Smooth muscle cell (in vitro differentiated cells): ENCODE measurements at regions not wholly inside any gene's neighbourhood (a gene's known extent, or its start where the extent isn't known, plus 50 kb on each side); places are given as distances from the start of the nearest gene placed in this dataset.
"Not testable (repeated sequence)": the region's sequence is repeated elsewhere in the genome, so short reads cannot be mapped to it uniquely, and the experiment has no call there.

Source experiments
- DNase-seq: peaks from one replicate; lab custom pipeline; 2025; ENCODE audit not compliant: unreplicated experiment; lab: John Stamatoyannopoulos, UW
- H2AFZ ChIP-seq: fragments of 200-600 bp; sonication (generic); 2 replicates; pipeline ENCODE4 v1.6.0; 2016; ENCODE audit warnings: antibody characterized with exemption, low read depth, mild to moderate bottlenecking
- H3F3A ChIP-seq: fragments of 200-600 bp; sonication (generic); 2 replicates; pipeline ENCODE4 v1.6.0; 2017; ENCODE audit warnings: antibody characterized with exemption, low read depth
- H3K27ac ChIP-seq: fragments of 200-600 bp; sonication (generic); 2 replicates; pipeline ENCODE4 v1.5.1; 2016; ENCODE audit warnings: low read depth, mild to moderate bottlenecking
- H3K27me3 ChIP-seq: fragments of 200-600 bp; sonication (generic); 2 replicates; pipeline ENCODE4 v1.6.1; 2016; ENCODE audit warnings: low read depth, mild to moderate bottlenecking
- H3K36me3 ChIP-seq: fragments of 200-600 bp; sonication (generic); 2 replicates; pipeline ENCODE4 v1.5.1; 2016; ENCODE audit warnings: low read depth
- H3K4me1 ChIP-seq: fragments of 200-600 bp; sonication (generic); 2 replicates; pipeline ENCODE4 v1.5.1; 2016; ENCODE audit warnings: low read depth
- H3K4me2 ChIP-seq: fragments of 200-600 bp; sonication (generic); 2 replicates; pipeline ENCODE4 v1.6.0; 2016; ENCODE audit warnings: mild to moderate bottlenecking
- H3K4me3 ChIP-seq: fragments of 200-600 bp; sonication (generic); 2 replicates; pipeline ENCODE4 v1.5.1; 2016; ENCODE audit warnings: mild to moderate bottlenecking
- H3K79me2 ChIP-seq: fragments of 200-600 bp; sonication (generic); 2 replicates; pipeline ENCODE4 v1.6.0; 2016; ENCODE audit warnings: low read depth, mild to moderate bottlenecking
- H3K9ac ChIP-seq: fragments of 200-600 bp; sonication (generic); 2 replicates; pipeline ENCODE4 v1.6.0; 2016; ENCODE audit warnings: low read depth
- H3K9me3 ChIP-seq: fragments of 200-600 bp; sonication (generic); replicated peaks from 2 replicates; pipeline ENCODE4 v1.5.1; 2016; ENCODE audit warnings: low read depth
- H4K20me1 ChIP-seq: fragments of 200-600 bp; sonication (generic); 2 replicates; pipeline ENCODE4 v1.6.0; 2016; ENCODE audit warnings: low read depth
- whole genome bisulfite sequencing: methylation state at CpG from one replicate; pipeline ENCODE4 v1.1.7; 2016; ENCODE audit warnings: low lambda C conversion rate; 5-methylcytosine and 5-hydroxymethylcytosine counted together
- TF ChIP-seq, protein P1 (sequence below): fragments of 200-600 bp; sonication (generic); IDR thresholded peaks from 2 replicates; pipeline ENCODE4 v1.5.1; 2017; ENCODE audit warnings: borderline replicate concordance, mild to moderate bottlenecking, antibody characterized with exemption; ENCODE audit not compliant: insufficient read depth, poor library complexity, severe bottlenecking

DNA sequence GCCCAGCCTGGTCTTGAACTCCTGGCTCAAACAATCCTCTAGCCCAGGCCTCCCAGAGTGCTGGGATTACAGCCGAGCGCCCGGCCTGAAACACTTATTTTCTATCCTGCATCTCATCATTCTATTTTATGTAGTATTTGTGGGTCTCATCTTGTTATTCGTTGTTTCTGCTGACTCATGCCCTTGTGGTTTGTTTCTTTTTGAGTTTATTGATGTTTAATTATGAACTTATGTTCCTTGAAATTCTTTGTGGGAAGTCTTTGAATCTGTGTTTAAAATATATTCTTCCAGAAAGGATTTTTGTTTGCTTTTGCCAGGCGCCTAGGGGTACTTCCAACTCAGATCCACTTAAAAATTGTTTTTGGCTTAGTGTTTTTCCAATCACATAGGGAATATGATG is 78.3 kb upstream of the C15orf39 start:
- Histone ChIP-seq H3K27ac (peak overlapping the region; percentile 63), H3K4me1 (peaks cover 11% of the 10 kb centered on the region), H3K9me3 (no peaks in the 10 kb centered on the region), H2AFZ (no peak overlapping the region), H3K36me3 (no peaks in the 10 kb centered on the region), H3K27me3 (no peaks in the 10 kb centered on the region), H3K4me3 (no peak overlapping the region), H3K9ac (no peak overlapping the region), H3K79me2 (no peaks in the 10 kb centered on the region), H3F3A (no peaks in the 10 kb centered on the region), H4K20me1 (no peaks in the 10 kb centered on the region), H3K4me2 (no peak overlapping the region)
- no peak for DNase-seq
- TF ChIP-seq, protein P1, sequence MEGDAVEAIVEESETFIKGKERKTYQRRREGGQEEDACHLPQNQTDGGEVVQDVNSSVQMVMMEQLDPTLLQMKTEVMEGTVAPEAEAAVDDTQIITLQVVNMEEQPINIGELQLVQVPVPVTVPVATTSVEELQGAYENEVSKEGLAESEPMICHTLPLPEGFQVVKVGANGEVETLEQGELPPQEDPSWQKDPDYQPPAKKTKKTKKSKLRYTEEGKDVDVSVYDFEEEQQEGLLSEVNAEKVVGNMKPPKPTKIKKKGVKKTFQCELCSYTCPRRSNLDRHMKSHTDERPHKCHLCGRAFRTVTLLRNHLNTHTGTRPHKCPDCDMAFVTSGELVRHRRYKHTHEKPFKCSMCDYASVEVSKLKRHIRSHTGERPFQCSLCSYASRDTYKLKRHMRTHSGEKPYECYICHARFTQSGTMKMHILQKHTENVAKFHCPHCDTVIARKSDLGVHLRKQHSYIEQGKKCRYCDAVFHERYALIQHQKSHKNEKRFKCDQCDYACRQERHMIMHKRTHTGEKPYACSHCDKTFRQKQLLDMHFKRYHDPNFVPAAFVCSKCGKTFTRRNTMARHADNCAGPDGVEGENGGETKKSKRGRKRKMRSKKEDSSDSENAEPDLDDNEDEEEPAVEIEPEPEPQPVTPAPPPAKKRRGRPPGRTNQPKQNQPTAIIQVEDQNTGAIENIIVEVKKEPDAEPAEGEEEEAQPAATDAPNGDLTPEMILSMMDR = no peak
- 52% methylated on average over 5 of the region's 5 CpGs for WGBS

DNA sequence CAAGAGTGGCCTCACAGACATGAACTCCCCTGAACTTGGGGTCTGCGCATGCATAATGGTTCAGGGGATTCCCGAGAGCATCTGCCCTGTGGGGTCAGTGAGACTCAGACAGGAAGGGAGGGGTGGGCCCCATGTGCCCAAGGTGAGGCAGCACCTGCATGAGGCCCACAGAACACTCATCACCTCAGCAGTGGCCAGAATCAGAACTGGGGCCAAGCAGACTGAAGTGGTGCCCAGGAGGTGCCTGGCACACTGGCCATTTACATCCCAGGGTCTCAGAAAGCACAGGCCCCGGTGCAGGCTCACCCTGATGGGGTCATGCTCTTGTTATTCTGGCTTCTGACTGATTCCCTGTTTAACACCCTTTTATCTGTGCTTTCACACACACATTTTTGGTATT is 77.4 kb upstream of the C15orf39 start:
- not testable (repeated sequence) for H2AFZ ChIP-seq, H3K9me3 ChIP-seq, H4K20me1 ChIP-seq, H3K79me2 ChIP-seq, H3K36me3 ChIP-seq, H3F3A ChIP-seq, H3K27ac ChIP-seq, DNase-seq, H3K4me2 ChIP-seq, H3K27me3 ChIP-seq, H3K4me3 ChIP-seq, H3K9ac ChIP-seq
- peaks cover 11% of the 10 kb centered on the region for H3K4me1 ChIP-seq
- 93% methylated on average over 3 of the region's 3 CpGs for WGBS

DNA sequence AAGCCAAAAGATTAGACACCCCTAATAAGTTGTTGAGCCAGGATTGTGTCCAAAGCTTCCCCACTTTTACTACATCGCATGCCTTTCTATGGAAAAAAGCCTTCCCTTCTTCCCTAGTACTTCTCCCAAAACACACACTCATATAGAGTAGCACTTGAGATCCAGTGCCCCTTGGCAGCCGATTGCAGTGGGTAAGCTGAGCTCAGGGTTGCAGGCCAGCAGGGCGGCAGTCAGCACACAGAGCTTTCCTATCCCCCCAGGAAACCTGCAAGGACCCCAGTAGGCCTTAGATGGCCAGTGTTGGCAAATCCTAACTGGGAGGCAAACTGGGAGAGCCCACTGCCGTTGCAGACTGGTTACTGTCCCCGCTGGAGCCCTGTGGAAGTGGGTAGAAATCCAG is 75.7 kb upstream of the C15orf39 start:
- H3F3A ChIP-seq = no peaks in the 10 kb centered on the region
- no peak overlapping the region for H2AFZ ChIP-seq
- no peak overlapping the region for H3K4me3 ChIP-seq
- H3K36me3 ChIP-seq = no peaks in the 10 kb centered on the region
- H3K79me2 ChIP-seq = no peaks in the 10 kb centered on the region
- no peaks in the 10 kb centered on the region for H4K20me1 ChIP-seq
- 96% methylated on average over 5 of the region's 5 CpGs for WGBS
- no peak for DNase-seq
- H3K9me3 ChIP-seq = no peaks in the 10 kb centered on the region
- no peak overlapping the region for H3K27ac ChIP-seq
- peaks cover 11% of the 10 kb centered on the region for H3K4me1 ChIP-seq
- H3K27me3 ChIP-seq = no peaks in the 10 kb centered on the region
- no peak overlapping the region for H3K4me2 ChIP-seq
- no peak overlapping the region for H3K9ac ChIP-seq
- TF ChIP-seq, protein P1 = no peak

DNA sequence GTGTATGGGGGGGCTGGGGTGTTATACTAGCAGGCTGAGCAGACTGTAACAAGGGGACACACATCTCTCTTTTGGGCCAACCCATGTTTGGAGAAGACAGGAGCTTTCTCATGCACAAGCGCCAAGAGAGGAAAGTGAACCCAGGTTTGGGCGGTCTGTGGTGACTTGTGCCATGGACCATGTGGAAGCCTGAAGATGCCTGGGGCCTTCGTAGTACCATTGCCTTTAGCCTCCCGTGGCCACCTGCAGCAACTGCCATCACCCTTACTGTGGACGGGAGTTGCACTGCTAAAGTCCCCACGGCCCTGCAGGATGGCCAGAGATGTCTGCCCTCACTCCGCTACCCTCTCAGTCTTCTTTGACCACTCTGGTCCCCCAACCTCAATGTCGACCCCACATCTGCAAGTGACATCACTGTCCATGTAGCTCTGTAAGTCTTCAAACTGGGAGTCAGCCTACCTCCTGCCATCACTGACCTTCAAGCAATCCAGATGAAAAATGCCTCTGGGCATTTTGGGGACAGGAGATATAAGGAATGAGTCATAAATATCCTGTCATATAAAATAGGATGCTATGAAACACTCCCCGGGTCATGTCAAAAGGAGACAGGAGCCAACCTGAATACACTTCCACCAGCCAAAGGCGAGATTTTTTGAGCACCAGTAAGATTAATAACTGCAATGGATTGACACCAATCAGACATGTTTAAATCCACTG is 74.7 kb upstream of the C15orf39 start:
- H3F3A ChIP-seq = no peaks in the 10 kb centered on the region

More for the DNA sequence above, 74.7 kb upstream of the C15orf39 start:
- H3K79me2 ChIP-seq = no peaks in the 10 kb centered on the region
- no peaks in the 10 kb centered on the region for H3K9me3 ChIP-seq
- H3K36me3 ChIP-seq = no peaks in the 10 kb centered on the region
- H3K4me3 ChIP-seq = no peak overlapping the region
- no peaks in the 10 kb centered on the region for H4K20me1 ChIP-seq
- H3K9ac ChIP-seq = no peak overlapping the region
- no peak overlapping the region for H3K4me2 ChIP-seq
- DNase-seq = no peak
- H3K27me3 ChIP-seq = no peaks in the 10 kb centered on the region
- TF ChIP-seq, protein P1 = no peak
- no peak overlapping the region for H3K27ac ChIP-seq
- H2AFZ ChIP-seq = no peak overlapping the region
- 86% methylated on average over 10 of the region's 10 CpGs for WGBS
- H3K4me1 ChIP-seq = peaks cover 11% of the 10 kb centered on the region
